ENCODE measurements at regions not wholly inside any gene's neighbourhood (a gene's known extent, or its start where the extent isn't known, plus 50 kb on each side); places are given as distances from the start of the nearest gene placed in this dataset.
"Not testable (repeated sequence)": the region's sequence is repeated elsewhere in the genome, so short reads cannot be mapped to it uniquely, and the experiment has no call there.

DNA sequence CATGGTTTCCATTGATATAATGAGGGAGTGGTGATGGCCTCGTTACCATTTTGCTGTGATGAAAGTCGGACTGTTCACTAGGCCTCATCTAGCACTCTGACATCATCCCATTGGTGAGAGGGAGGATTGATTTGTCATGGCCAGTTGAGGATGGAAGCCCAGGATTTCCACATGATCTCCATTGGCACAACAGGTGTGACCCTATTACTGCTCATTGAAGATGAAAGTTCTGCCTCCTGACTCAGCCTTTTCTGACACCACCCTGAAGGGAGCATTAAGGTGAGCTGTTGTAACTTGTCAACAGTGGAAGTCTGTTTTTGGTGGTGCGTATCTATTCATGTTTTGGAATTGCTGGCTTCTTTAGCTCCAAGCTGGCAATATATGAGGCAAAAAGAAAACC, 144.2 kb downstream of the PABPC4L start:
- Mint-ChIP-seq H3K27ac (ENCODE audit: unreplicated experiment) (no peak overlapping the region), H3K36me3 (ENCODE audit: low read depth) (no peaks in the 10 kb centered on the region), H3K27me3 (ENCODE audit: low read depth) (no peaks in the 10 kb centered on the region), H3K4me1 (ENCODE audit: low read depth) (no peaks in the 10 kb centered on the region), H3K4me3 (ENCODE audit: unreplicated experiment) (no peak overlapping the region), H3K9me3 (ENCODE audit: low read depth) (no peaks in the 10 kb centered on the region)
- TF ChIP-seq, protein P1, sequence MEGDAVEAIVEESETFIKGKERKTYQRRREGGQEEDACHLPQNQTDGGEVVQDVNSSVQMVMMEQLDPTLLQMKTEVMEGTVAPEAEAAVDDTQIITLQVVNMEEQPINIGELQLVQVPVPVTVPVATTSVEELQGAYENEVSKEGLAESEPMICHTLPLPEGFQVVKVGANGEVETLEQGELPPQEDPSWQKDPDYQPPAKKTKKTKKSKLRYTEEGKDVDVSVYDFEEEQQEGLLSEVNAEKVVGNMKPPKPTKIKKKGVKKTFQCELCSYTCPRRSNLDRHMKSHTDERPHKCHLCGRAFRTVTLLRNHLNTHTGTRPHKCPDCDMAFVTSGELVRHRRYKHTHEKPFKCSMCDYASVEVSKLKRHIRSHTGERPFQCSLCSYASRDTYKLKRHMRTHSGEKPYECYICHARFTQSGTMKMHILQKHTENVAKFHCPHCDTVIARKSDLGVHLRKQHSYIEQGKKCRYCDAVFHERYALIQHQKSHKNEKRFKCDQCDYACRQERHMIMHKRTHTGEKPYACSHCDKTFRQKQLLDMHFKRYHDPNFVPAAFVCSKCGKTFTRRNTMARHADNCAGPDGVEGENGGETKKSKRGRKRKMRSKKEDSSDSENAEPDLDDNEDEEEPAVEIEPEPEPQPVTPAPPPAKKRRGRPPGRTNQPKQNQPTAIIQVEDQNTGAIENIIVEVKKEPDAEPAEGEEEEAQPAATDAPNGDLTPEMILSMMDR (IDR thresholded peaks at IDR 0.05) = no peak
- no peak for DNase-seq (ENCODE audit: low spot score)

DNA sequence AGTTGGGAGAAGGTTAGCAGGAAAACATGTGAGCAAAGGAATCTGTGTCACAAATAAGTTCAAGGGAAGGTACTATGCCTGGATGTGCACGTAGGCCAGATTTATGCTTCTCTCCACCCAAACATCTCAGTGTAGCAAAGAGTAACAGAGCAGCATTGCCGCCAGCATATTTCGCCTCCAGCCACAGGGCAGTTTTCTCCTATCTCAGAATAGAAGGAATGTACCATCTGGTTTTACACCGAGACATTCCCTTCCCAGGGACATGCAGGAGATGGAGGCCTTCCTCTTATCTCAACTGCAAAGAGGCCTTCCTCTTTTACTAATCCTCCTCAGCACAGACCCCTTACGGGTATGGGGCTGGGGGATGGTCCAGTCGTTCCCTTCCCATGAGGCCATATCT, 155.4 kb downstream of the PABPC4L start:
- not testable (repeated sequence) for H3K36me3 Mint-ChIP-seq (ENCODE audit: low read depth); H3K9me3 Mint-ChIP-seq (ENCODE audit: low read depth); H3K4me3 Mint-ChIP-seq (ENCODE audit: unreplicated experiment); DNase-seq (ENCODE audit: low spot score); H3K4me1 Mint-ChIP-seq (ENCODE audit: low read depth); H3K27ac Mint-ChIP-seq (ENCODE audit: unreplicated experiment); H3K27me3 Mint-ChIP-seq (ENCODE audit: low read depth)

DNA sequence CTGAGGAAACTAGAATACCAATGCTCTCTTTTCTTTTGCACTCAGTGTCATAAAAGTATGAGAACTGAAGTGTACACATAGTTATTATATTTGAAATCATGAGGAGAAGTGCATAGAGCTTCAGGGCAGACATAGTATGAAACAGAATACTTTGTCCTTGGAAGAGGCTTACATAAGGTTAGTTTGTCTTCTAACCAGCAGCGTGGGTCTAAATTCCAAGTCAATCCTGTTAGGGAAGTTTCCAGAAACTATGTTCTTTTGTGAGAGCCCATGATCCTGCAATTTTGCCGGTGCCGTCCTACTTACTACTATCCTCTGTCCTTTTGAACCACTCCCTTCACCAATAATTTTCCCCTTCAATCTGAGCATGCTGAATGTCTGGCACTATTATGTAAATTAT, 156.2 kb downstream of the PABPC4L start:
- no peak for DNase-seq (ENCODE audit: low spot score)
- Mint-ChIP-seq H3K9me3 (ENCODE audit: low read depth) (peaks cover 6% of the 10 kb centered on the region), H3K36me3 (ENCODE audit: low read depth) (peaks cover 2% of the 10 kb centered on the region), H3K4me3 (ENCODE audit: unreplicated experiment) (no peak overlapping the region), H3K4me1 (ENCODE audit: low read depth) (no peaks in the 10 kb centered on the region), H3K27ac (ENCODE audit: unreplicated experiment) (no peak overlapping the region), H3K27me3 (ENCODE audit: low read depth) (no peaks in the 10 kb centered on the region)
- TF ChIP-seq, protein P1 (IDR thresholded peaks at IDR 0.05) = no peak

DNA sequence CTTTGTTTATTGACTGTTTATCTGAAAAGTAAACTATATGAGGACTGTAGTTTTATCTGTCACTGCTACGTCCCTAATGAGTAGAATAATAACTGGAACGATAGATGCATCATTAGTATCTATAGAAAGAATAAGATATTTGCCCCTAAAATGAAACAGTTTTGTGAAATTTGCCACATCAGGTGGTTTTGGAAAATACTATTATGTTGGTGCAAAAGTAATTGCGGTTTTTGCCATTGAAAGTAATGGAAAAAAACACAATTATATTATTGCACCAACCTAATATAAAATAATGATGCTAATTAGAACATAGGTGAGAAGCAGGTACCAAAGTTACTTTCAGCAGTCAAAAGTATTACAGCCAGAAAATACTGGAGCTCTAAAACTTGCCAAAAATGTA, 158.3 kb downstream of the PABPC4L start:
- TF ChIP-seq, protein P1 (IDR thresholded peaks at IDR 0.05) = no peak
- H3K27me3 Mint-ChIP-seq (ENCODE audit: low read depth) = no peaks in the 10 kb centered on the region

DNA sequence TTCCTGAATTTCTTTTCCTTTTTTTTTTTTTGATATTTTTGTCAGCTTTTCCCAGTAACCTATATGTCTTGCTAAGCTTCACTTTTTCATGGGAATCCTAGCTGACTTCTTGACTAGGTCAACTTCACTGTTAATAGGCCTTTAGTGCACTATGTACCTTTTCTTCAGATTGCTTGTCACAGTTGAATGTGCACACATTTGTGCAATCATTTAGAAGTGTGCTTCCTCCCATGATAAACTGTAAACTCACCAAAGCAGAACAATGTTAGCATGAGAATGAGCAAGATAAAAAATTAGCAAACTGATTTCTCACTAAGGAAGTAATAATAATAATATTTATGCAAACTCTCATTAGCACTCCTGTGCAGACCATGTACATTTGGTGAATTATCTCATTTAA, 173.2 kb downstream of the PABPC4L start:
- Mint-ChIP-seq H3K27ac (ENCODE audit: unreplicated experiment) (no peak overlapping the region), H3K4me1 (ENCODE audit: low read depth) (peaks cover 5% of the 10 kb centered on the region), H3K36me3 (ENCODE audit: low read depth) (peaks cover 1% of the 10 kb centered on the region), H3K9me3 (ENCODE audit: low read depth) (peaks cover under 1% of the 10 kb centered on the region), H3K4me3 (ENCODE audit: unreplicated experiment) (no peak overlapping the region), H3K27me3 (ENCODE audit: low read depth) (no peaks in the 10 kb centered on the region)
- DNase-seq (ENCODE audit: low spot score) = no peak
- TF ChIP-seq, protein P1 (IDR thresholded peaks at IDR 0.05) = no peak

More for the DNA sequence above, 158.3 kb downstream of the PABPC4L start:
- H3K9me3 Mint-ChIP-seq (ENCODE audit: low read depth) = peaks cover 18% of the 10 kb centered on the region
- H3K36me3 Mint-ChIP-seq (ENCODE audit: low read depth) = peaks cover 2% of the 10 kb centered on the region
- no peaks in the 10 kb centered on the region for H3K4me1 Mint-ChIP-seq (ENCODE audit: low read depth)
- no peak overlapping the region for H3K4me3 Mint-ChIP-seq (ENCODE audit: unreplicated experiment)
- H3K27ac Mint-ChIP-seq (ENCODE audit: unreplicated experiment) = no peak overlapping the region
- no peak for DNase-seq (ENCODE audit: low spot score)

DNA sequence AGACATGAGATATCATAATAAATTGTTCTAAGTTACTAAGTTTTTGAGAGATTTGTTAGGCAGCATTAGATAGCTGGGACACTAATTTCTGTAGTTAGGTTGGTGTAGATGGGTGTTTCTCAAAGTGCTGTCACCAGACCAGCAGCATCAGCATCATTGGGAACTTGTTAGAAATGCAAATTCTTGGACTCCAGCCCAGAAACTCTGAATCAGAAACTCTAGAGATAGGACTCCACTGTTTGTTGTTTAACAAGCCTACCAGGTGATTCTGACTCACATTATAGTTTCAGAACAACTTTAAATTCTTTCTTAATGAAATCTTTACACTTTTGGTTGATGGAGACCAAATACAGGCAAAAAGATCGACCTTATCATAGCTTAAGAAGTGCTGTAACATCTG, 173.7 kb downstream of the PABPC4L start:
- peaks cover 5% of the 10 kb centered on the region for H3K4me1 Mint-ChIP-seq (ENCODE audit: low read depth)
- no peaks in the 10 kb centered on the region for H3K36me3 Mint-ChIP-seq (ENCODE audit: low read depth)
- no peaks in the 10 kb centered on the region for H3K9me3 Mint-ChIP-seq (ENCODE audit: low read depth)
- H3K4me3 Mint-ChIP-seq (ENCODE audit: unreplicated experiment) = no peak overlapping the region
- no peak overlapping the region for H3K27ac Mint-ChIP-seq (ENCODE audit: unreplicated experiment)
- TF ChIP-seq, protein P1 (IDR thresholded peaks at IDR 0.05) = no peak
- DNase-seq (ENCODE audit: low spot score) = no peak
- no peaks in the 10 kb centered on the region for H3K27me3 Mint-ChIP-seq (ENCODE audit: low read depth)
